Kasumi-1 (cell line): ENCODE measurements at regions not wholly inside any gene's neighbourhood (a gene's known extent, or its start where the extent isn't known, plus 50 kb on each side); places are given as distances from the start of the nearest gene placed in this dataset.
"Not testable (repeated sequence)": the region's sequence is repeated elsewhere in the genome, so short reads cannot be mapped to it uniquely, and the experiment has no call there.

ENCODE experiments used
- DNase-seq, 2 experiments: peaks; one replicate each; lab custom pipeline; 2025; lab: John Stamatoyannopoulos, UW

- no peak for DNase-seq
Observed at GRCh38 chr2:209305746-209306196, 118.1 kb upstream of the MAP2 start.

DNA sequence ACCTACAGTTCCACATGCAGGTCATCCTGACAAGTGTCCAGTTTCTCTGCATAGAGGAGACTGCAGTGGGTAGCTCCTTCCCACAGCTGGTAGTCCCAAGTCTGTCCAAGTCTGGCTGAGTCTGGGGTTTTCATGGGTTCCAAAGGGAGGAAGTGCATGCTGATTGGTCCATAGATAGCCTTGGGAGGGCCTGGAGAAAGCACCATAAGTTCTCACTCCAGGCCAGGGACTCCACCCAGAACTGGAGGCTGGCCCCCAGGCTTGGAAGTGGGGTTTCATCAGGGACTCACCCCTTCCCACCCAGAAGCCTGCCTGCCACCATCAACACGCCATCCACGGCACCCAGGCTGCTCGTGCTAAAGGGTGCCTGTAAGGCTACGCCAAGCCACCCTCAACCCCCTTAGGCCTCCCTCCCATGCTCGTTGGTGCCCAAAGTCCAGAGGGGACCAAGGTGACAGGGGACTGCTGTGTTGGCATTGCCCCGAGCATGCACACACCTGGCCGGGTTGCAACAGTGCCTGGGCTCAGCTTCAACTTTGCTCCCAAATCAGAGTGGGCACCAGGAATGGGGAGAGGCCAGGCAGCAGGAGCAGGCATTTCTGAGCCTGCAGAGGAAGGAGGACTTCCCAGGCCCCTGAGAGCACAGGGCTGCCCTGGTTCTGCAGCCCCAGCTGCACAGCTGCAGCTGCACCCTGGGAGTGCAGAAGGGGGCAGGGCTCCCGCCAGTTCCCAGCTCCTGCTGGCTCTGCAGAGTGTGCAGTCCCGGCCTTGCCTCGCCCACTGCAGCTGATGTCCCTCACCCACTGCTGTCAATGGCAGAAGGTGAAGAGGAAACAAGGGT, 116.5 kb upstream of the MAP2 start:
- DNase-seq, result no peak

- DNase-seq, result no peak
Observed at GRCh38 chr2:209308415-209308814, 115.4 kb upstream of the MAP2 start.

DNA sequence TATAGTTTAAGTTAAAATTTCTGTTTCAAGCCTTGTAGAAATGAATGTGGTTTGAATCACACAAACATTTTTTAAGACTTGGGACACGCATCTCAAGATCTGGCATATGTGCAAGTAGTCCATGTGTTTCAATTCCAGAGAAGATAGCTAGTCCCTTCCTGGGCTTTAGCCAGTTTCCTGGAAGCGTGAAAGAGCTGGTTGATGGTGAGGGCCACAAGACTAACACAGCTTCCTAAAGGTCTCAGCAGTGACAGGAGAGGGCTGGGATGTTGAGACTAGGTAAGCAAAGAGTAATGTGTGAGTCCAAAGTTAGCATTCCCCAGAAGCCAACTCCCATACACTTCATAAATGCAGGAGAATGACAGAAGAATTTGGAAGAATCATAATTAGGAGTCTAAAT, 111.9 kb upstream of the MAP2 start:
- no peak for DNase-seq

DNA sequence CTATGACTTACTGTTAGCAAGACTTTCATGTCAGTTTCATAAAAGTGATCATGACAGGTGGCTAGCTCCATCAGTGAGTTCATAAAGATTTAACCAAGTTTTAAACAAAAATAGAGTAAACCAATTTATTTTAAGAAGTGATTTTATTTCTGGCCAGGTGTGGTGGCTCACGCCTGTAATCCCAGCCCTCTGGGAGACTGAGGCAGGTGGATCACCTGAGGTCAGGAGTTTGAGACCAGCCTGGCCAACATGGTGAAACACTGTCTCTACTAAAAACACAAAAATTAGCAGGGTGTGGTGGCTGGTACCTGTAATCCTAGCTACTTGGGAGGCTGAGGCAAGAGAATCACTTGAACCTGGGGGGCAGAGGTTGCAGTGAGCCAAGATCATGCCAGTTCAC, 111.4 kb upstream of the MAP2 start:
- not testable (repeated sequence) for DNase-seq

GRCh38 chr2:209314653-209315052, 109.2 kb upstream of the MAP2 start:
- DNase-seq, result no peak

- no peak for DNase-seq
Observed at GRCh38 chr2:209316141-209316540, 107.7 kb upstream of the MAP2 start.

DNA sequence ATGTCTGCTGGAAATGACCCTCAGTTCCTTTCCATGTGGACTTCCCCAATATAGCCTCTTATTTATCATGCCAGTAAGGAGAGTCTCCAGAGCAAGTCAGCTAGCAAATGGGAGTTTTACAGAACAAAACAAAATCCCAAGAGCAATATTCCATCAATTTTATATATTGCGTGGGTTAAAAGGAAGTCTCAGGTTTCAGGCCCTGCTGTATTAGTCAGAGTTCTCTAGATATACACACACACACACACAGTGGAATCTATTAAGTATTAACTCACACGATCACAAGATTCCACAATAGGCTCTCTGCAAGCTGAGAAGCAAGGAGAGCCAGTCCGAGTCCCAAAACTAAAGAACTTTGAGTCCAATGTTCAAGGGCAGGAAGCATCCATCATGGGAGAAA, 102.8 kb upstream of the MAP2 start:
- DNase-seq, result no peak

DNA sequence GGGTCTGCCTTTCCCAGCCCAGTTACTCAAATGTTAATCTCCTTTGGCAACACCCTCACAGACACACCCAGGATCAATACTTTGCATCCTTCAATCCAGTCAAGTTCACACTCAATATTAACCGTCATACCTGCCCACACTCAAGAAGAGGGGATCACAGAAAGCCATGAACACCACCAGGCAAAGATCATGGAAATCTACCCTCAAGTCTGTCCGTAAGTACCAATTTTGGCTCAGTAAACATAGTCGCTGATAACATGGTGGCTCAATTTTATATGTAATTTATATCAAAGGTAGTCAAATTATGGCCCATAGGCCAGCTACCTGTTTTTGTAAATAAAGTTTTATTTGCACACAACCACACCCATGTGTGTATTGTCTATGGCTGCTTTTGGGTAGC, 102.3 kb upstream of the MAP2 start:
- DNase-seq, result no peak

GRCh38 chr2:209322041-209322440, 101.8 kb upstream of the MAP2 start:
- no peak for DNase-seq

GRCh38 chr2:209322905-209323512, 100.8 kb upstream of the MAP2 start:
- DNase-seq, result no peak

- DNase-seq, result no peak
Observed at GRCh38 chr2:209323738-209324137, 100.1 kb upstream of the MAP2 start.

- no peak for DNase-seq
Observed at GRCh38 chr2:209324281-209324680, 99.6 kb upstream of the MAP2 start.

DNA sequence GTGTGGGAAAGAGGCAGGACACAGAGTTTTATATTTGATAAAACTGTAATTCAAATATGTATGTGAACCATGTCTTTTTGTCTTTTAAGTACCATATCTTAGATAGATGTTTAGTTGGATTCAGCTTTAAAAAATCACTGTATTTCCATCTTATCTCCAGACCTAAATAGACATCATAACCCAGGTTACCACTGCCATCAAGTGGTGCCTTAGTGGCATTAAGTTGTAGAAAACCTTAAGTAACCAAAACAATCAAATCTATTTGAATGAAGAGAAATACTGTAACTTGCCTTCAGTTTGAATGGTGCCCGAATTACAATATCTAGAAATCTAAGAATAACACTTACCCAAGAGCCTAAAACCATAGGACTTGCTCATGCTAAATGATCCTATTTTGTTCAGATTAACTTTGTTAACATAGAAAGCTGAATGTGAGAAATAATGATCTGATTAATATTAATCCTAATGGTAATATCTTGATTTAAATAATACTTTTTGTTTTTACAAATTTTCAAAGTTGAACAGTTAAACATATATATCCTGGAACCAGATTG, 92.5 kb upstream of the MAP2 start:
- peak; percentile 2 to 18 for DNase-seq

DNA sequence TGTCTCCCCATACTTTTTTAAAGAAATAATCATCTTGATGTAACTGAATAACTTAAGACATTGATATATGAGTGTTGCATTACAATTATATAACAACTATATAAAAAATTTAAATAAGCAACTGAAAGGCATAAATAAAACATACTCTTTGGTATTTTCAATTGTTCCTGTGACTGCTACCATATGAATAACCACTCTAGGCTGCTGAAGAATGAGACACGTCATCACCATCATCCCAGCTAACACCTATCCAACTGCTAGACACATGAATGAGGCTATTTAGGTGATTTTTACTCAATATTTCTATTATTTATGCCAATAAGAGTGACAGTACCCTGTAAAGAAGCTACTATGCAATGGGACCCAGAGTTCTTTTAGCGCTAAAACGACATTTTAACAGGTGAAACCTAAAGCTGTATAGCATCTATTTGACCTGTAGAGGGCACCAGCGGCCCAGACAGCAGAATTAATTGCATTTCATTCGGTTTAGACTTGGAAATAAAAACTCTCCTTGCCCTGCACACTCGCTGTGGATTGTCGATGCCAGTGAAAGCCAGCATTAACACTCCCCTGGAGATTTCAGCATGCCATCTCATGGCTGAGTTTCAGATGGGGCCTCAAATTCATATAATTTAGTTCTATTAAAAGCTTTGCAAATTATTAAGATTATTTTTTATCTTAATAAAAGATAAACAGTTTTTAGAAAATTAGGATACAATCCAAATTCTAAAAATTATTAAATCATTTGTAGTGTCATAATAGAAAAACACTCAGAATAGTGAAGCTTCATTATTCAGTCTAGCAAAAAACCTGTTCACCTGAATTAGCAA, 89.4 kb upstream of the MAP2 start:
- DNase-seq, result peak; percentile 21 to 26

DNA sequence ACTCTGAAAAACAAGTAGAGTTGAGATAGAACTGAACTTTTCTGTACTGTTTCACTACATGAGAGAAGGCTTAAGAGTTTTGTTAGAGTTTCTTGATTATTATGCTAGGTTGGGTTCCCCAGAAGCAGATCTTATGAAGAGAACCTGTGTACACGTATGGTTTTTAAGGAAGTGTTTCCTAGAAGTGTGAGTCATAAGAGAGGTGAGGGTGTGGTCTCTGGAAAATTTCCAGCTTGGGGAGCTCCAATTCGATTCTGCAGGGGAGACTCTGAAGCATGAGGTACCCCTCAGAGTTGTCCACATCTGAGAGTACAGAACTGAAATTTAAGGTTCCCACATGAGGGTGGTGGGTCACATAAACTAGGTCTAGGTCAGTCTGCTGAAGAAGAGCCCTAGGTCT, 83.3 kb upstream of the MAP2 start:
- no peak for DNase-seq

- DNase-seq, result no peak
Observed at GRCh38 chr2:209344349-209344748, 79.5 kb upstream of the MAP2 start.

DNA sequence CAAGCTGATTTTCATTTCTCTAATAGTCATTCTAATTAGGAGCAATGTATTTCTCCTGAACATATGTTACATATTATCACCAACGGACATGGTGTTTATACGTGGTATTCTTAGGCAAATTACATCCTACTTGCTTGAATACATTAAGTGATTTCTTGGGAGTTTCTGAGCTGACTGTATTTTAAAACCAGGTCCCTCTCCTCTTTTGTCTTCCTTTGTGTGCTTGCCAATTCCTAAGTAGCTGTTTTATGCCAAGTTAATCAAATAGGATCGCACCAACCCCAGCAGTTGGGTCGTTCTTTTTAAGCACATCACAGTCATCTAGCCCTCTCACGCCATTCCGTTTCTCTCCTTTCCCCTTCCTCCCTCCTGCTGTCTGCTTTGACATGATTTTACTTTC, 75.4 kb upstream of the MAP2 start:
- no peak for DNase-seq

DNA sequence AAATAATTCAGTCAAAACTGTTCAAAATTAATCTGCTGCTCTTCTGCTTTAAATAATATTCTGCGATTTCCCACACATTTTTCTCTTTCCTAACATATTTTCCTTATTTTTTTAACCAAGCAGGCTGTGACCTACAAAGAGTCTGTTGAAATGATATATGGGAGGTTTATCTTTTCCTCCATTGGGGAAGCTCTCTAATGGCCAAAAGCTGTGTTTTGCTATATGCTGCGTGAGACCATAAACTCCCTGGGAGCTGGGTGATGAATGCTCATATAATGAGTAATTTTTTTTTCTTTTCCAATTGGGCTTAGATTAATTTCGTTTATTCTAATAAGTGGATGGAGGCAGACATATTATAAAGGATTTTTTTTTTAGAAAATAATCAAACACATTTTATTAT, 72.2 kb upstream of the MAP2 start:
- DNase-seq, result no peak

- no peak for DNase-seq
Observed at GRCh38 chr2:209358992-209359391, 64.9 kb upstream of the MAP2 start.

GRCh38 chr2:209367075-209367747, 56.6 kb upstream of the MAP2 start:
- no peak for DNase-seq

DNA sequence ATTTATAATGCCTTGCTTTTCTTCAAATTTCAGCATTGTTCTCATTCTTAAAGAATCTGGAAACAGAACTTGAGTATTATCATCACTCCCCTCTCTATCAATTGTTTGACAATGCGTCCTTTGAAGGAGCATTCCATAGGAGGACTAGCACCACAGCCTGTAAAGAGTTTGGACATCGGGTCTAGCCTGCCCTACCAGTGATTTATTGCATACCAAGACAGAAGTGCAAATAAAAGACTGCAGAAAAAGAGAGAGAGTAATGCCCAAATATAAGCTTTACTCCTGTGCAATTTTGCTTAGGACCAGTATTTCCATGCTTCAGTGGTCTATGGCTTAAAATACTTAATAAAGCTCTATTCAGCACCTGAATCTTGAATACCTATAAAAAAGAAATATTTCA, 55.4 kb upstream of the MAP2 start:
- no peak for DNase-seq
